Right atrium auricular region (tissue), 2 donors: ENCODE measurements at regions not wholly inside any gene's neighbourhood (a gene's known extent, or its start where the extent isn't known, plus 50 kb on each side); places are given as distances from the start of the nearest gene placed in this dataset.

ENCODE experiments used
- DNase-seq: peaks from one replicate; pipeline ENCODE4 v3.0.0-alpha.2; 2019; ENCODE audit warnings: low spot score
- H3K27ac ChIP-seq, 2 donors: fragments of 200-600 bp; sonication (generic); 1 replicate in 1 of 2; 2 replicates in 1 of 2; pipeline ENCODE4 v1.5.1; 2016 to 2019
- H3K27me3 ChIP-seq, 2 donors: fragments of 200-600 bp; sonication (generic); one replicate each; pipeline versions ENCODE4 v1.5.1 to v1.6.0; 2017 to 2019
- H3K36me3 ChIP-seq: fragments of 200-600 bp; sonication (generic); one replicate; pipeline ENCODE4 v1.5.1; 2016
- H3K4me1 ChIP-seq, 2 donors: fragments of 200-600 bp; sonication (generic); one replicate each; pipeline versions ENCODE4 v1.5.1 to v1.6.0; 2017 to 2019
- H3K4me3 ChIP-seq, 2 donors: fragments of 200-600 bp; sonication (generic); 1 replicate in 1 of 2; 2 replicates in 1 of 2; pipeline ENCODE4 v1.5.1; 2017 to 2019; ENCODE audit warnings: mild to moderate bottlenecking in 1 of 2, moderate library complexity in 1 of 2
- H3K9me3 ChIP-seq, 2 donors: fragments of 200-600 bp; sonication (generic); one replicate each; pipeline ENCODE4 v1.5.1; 2019
- CTCF ChIP-seq, 2 donors: fragments of 200-600 bp; sonication (generic); IDR thresholded peaks; one replicate each; pipeline ENCODE4 v1.5.1; 2019; ENCODE audit warnings: antibody characterized with exemption in 2 of 2

- Histone ChIP-seq H3K27me3 (no peaks in the 10 kb centered on the region), H3K36me3 (no peaks in the 10 kb centered on the region), H3K27ac (no peak overlapping the region), H3K4me1 (no peaks in the 10 kb centered on the region), H3K9me3 (no peaks in the 10 kb centered on the region), H3K4me3 (no peak overlapping the region)
- DNase-seq, result no peak
- no peak for TF ChIP-seq CTCF (IDR thresholded peaks at IDR 0.05)
These were observed 1614.4 kb upstream of the DDX18 start for GRCh38 chr2:116200086-116200485.

- H3K4me1 ChIP-seq, result no peaks in the 10 kb centered on the region
- H3K9me3 ChIP-seq, result no peaks in the 10 kb centered on the region
- TF ChIP-seq CTCF (IDR thresholded peaks at IDR 0.05), result no peak
- no peak overlapping the region for H3K4me3 ChIP-seq
- no peaks in the 10 kb centered on the region for H3K27me3 ChIP-seq
- DNase-seq, result no peak
- no peaks in the 10 kb centered on the region for H3K36me3 ChIP-seq
- no peak overlapping the region for H3K27ac ChIP-seq
These were observed 1602.8 kb upstream of the DDX18 start for GRCh38 chr2:116211719-116212118.

- Histone ChIP-seq H3K27ac (no peak overlapping the region), H3K36me3 (no peaks in the 10 kb centered on the region), H3K4me3 (no peak overlapping the region), H3K27me3 (no peaks in the 10 kb centered on the region), H3K9me3 (peaks cover 0 to 5% of the 10 kb centered on the region in 2 donors), H3K4me1 (no peaks in the 10 kb centered on the region)
- no peak for DNase-seq
- TF ChIP-seq CTCF (IDR thresholded peaks at IDR 0.05), result no peak
These were observed 1591.7 kb upstream of the DDX18 start for GRCh38 chr2:116222793-116223192.

- H3K36me3 ChIP-seq, result no peaks in the 10 kb centered on the region
- no peak overlapping the region for H3K27ac ChIP-seq
- peaks cover 0 to 5% of the 10 kb centered on the region in 2 donors for H3K9me3 ChIP-seq
- no peaks in the 10 kb centered on the region for H3K4me1 ChIP-seq
- H3K27me3 ChIP-seq, result no peaks in the 10 kb centered on the region
- DNase-seq, result no peak
- no peak overlapping the region for H3K4me3 ChIP-seq
- no peak for TF ChIP-seq CTCF (IDR thresholded peaks at IDR 0.05)
These were observed 1590.6 kb upstream of the DDX18 start for GRCh38 chr2:116223912-116224311.

- no peak overlapping the region for H3K27ac ChIP-seq
- H3K27me3 ChIP-seq, result no peaks in the 10 kb centered on the region
- no peak for TF ChIP-seq CTCF (IDR thresholded peaks at IDR 0.05)
- H3K9me3 ChIP-seq, result peaks cover 0 to 5% of the 10 kb centered on the region in 2 donors
- H3K36me3 ChIP-seq, result no peaks in the 10 kb centered on the region
- DNase-seq, result no peak
- no peaks in the 10 kb centered on the region for H3K4me1 ChIP-seq
- no peak overlapping the region for H3K4me3 ChIP-seq
These were observed 1589.9 kb upstream of the DDX18 start for GRCh38 chr2:116224610-116225009.

GRCh38 chr2:116238511-116238910 lies 1576.0 kb upstream of the DDX18 start:
- H3K27ac ChIP-seq, result no peak overlapping the region
- no peak overlapping the region for H3K4me3 ChIP-seq
- no peak for DNase-seq
- no peaks in the 10 kb centered on the region for H3K27me3 ChIP-seq
- no peak for TF ChIP-seq CTCF (IDR thresholded peaks at IDR 0.05)
- no peaks in the 10 kb centered on the region for H3K36me3 ChIP-seq
- H3K4me1 ChIP-seq, result no peaks in the 10 kb centered on the region
- H3K9me3 ChIP-seq, result no peaks in the 10 kb centered on the region
